ENCODE measurements at regions not wholly inside any gene's neighbourhood (a gene's known extent, or its start where the extent isn't known, plus 50 kb on each side); places are given as distances from the start of the nearest gene placed in this dataset.

DNA sequence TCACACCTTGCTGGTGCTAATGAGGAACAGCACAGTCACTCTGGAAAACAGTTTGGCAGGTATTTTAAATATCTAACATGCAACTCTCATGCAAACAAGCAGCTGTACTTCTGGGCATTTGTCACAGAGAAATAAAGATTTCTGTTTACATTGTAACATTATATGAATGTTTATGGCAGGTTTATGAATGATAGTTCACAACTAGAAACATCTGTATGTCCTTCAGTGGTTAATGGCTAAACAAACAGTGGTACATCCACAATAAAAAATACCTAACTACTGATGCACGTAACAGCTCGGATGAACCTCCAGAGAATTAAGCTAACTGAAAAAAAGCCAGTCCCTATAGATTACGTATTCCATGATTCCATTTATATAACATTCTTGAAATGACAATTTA lies 109.6 kb downstream of the GPR37 start:
- TF ChIP-seq CTCF (IDR thresholded peaks at IDR 0.05; ENCODE audit: low read length) (no peak), EZH2 (IDR thresholded peaks at IDR 0.05; ENCODE audit: borderline replicate concordance, low read length) (no peak)
- no peaks in the 10 kb centered on the region for H3K27me3 ChIP-seq (ENCODE audit: insufficient read depth, low read length)
- no peaks in the 10 kb centered on the region for H3K79me2 ChIP-seq (ENCODE audit: insufficient read depth, low read length)
- H3K4me3 ChIP-seq (ENCODE audit: low read depth, low read length, poor library complexity, severe bottlenecking): no peak overlapping the region
- no peaks in the 10 kb centered on the region for H3K4me1 ChIP-seq (ENCODE audit: insufficient read depth, low read length, severe bottlenecking)
- H3K9me2 ChIP-seq (ENCODE audit: low read depth, low read length): no peaks in the 10 kb centered on the region
- H3K36me3 ChIP-seq (ENCODE audit: insufficient read depth, low read length): no peaks in the 10 kb centered on the region
- no peaks in the 10 kb centered on the region for H3F3A ChIP-seq (ENCODE audit: insufficient read depth, low read length)
- H3K27ac ChIP-seq (ENCODE audit: low read depth, low read length, poor library complexity, severe bottlenecking): no peak overlapping the region
- no peak overlapping the region for H2AFZ ChIP-seq (ENCODE audit: low read length)
- no peak overlapping the region for H3K4me2 ChIP-seq (ENCODE audit: low read length)
- H4K20me1 ChIP-seq (ENCODE audit: insufficient read depth, low read length): no peaks in the 10 kb centered on the region
- no peak overlapping the region for H3K9ac ChIP-seq (ENCODE audit: low read length)
- no peaks in the 10 kb centered on the region for H3K9me3 ChIP-seq (ENCODE audit: low read length)

GRCh38 chr7:124652237-124652636 lies 113.4 kb downstream of the GPR37 start:
- H3K4me3 ChIP-seq (ENCODE audit: low read depth, low read length, poor library complexity, severe bottlenecking): no peak overlapping the region
- no peaks in the 10 kb centered on the region for H3K27me3 ChIP-seq (ENCODE audit: insufficient read depth, low read length)
- no peaks in the 10 kb centered on the region for H3K9me2 ChIP-seq (ENCODE audit: low read depth, low read length)
- H3K27ac ChIP-seq (ENCODE audit: low read depth, low read length, poor library complexity, severe bottlenecking): no peak overlapping the region
- no peak overlapping the region for H3K9ac ChIP-seq (ENCODE audit: low read length)
- H3K36me3 ChIP-seq (ENCODE audit: insufficient read depth, low read length): no peaks in the 10 kb centered on the region
- H3K9me3 ChIP-seq (ENCODE audit: low read length): no peaks in the 10 kb centered on the region
- H3K4me1 ChIP-seq (ENCODE audit: insufficient read depth, low read length, severe bottlenecking): no peaks in the 10 kb centered on the region
- H3K79me2 ChIP-seq (ENCODE audit: insufficient read depth, low read length): no peaks in the 10 kb centered on the region
- H3F3A ChIP-seq (ENCODE audit: insufficient read depth, low read length): no peaks in the 10 kb centered on the region
- H3K4me2 ChIP-seq (ENCODE audit: low read length): no peak overlapping the region
- H4K20me1 ChIP-seq (ENCODE audit: insufficient read depth, low read length): no peaks in the 10 kb centered on the region
- TF ChIP-seq CTCF (IDR thresholded peaks at IDR 0.05; ENCODE audit: low read length): no peak
- no peak for TF ChIP-seq EZH2 (IDR thresholded peaks at IDR 0.05; ENCODE audit: borderline replicate concordance, low read length)
- no peak overlapping the region for H2AFZ ChIP-seq (ENCODE audit: low read length)

DNA sequence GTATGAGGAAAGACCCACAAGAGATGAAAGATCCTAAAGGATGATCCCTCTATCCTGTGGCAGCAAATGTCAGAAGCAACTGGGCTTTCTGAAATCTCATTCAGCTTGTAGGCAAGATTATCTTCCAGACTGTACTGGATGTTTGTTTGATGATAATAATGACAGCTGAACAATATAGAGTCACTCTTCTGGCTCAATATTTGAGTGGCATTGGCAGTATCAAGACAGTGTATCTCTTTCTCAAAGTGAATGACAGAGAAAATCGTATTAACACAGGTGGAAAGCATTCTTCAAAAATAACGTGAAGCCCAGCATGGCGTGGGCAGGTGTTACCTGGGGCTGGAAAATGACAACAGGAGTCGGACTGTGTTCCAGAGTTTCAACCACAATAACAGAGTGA lies 114.5 kb downstream of the GPR37 start:
- H3K27me3 ChIP-seq (ENCODE audit: insufficient read depth, low read length): no peaks in the 10 kb centered on the region
- no peak overlapping the region for H3K9ac ChIP-seq (ENCODE audit: low read length)
- no peak overlapping the region for H3K4me2 ChIP-seq (ENCODE audit: low read length)
- no peaks in the 10 kb centered on the region for H3K4me1 ChIP-seq (ENCODE audit: insufficient read depth, low read length, severe bottlenecking)
- no peak overlapping the region for H2AFZ ChIP-seq (ENCODE audit: low read length)
- TF ChIP-seq CTCF (IDR thresholded peaks at IDR 0.05; ENCODE audit: low read length) (no peak), EZH2 (IDR thresholded peaks at IDR 0.05; ENCODE audit: borderline replicate concordance, low read length) (no peak)
- H3K27ac ChIP-seq (ENCODE audit: low read depth, low read length, poor library complexity, severe bottlenecking): no peak overlapping the region
- H3K79me2 ChIP-seq (ENCODE audit: insufficient read depth, low read length): no peaks in the 10 kb centered on the region
- H4K20me1 ChIP-seq (ENCODE audit: insufficient read depth, low read length): no peaks in the 10 kb centered on the region
- H3K4me3 ChIP-seq (ENCODE audit: low read depth, low read length, poor library complexity, severe bottlenecking): no peak overlapping the region
- H3K9me2 ChIP-seq (ENCODE audit: low read depth, low read length): no peaks in the 10 kb centered on the region
- H3F3A ChIP-seq (ENCODE audit: insufficient read depth, low read length): no peaks in the 10 kb centered on the region
- H3K9me3 ChIP-seq (ENCODE audit: low read length): no peaks in the 10 kb centered on the region
- H3K36me3 ChIP-seq (ENCODE audit: insufficient read depth, low read length): no peaks in the 10 kb centered on the region

Data from OCI-LY1 (cell line).